ENCODE measurements at regions not wholly inside any gene's neighbourhood (a gene's known extent, or its start where the extent isn't known, plus 50 kb on each side); places are given as distances from the start of the nearest gene placed in this dataset.

GRCh38 chr9:1490341-1491232 is 440.4 kb downstream of the DMRT2 start:
- no peak for DNase-seq (ENCODE audit: low spot score)

- DNase-seq (ENCODE audit: low spot score), result no peak
These were observed 442.0 kb downstream of the DMRT2 start for GRCh38 chr9:1492156-1492555.

GRCh38 chr9:1495282-1496030 is 445.3 kb downstream of the DMRT2 start:
- no peak for DNase-seq (ENCODE audit: low spot score)

GRCh38 chr9:1505489-1505888 is 455.3 kb downstream of the DMRT2 start:
- no peak for DNase-seq (ENCODE audit: low spot score)

- DNase-seq (ENCODE audit: low spot score), result no peak
These were observed 460.6 kb downstream of the DMRT2 start for GRCh38 chr9:1510712-1511111.

- no peak for DNase-seq (ENCODE audit: low spot score)
These were observed 462.9 kb downstream of the DMRT2 start for GRCh38 chr9:1513105-1513504.

GRCh38 chr9:1514250-1514649 is 464.1 kb downstream of the DMRT2 start:
- no peak for DNase-seq (ENCODE audit: low spot score)

- no peak for DNase-seq (ENCODE audit: low spot score)
These were observed 464.7 kb downstream of the DMRT2 start for GRCh38 chr9:1514776-1515363.

GRCh38 chr9:1515557-1515956 is 465.4 kb downstream of the DMRT2 start:
- DNase-seq (ENCODE audit: low spot score), result no peak

- no peak for DNase-seq (ENCODE audit: low spot score)
These were observed 471.4 kb downstream of the DMRT2 start for GRCh38 chr9:1521547-1521946.

GRCh38 chr9:1522219-1522767 is 472.1 kb downstream of the DMRT2 start:
- DNase-seq (ENCODE audit: low spot score), result no peak

- DNase-seq (ENCODE audit: low spot score), result no peak
These were observed 478.3 kb downstream of the DMRT2 start for GRCh38 chr9:1528456-1528855.

- DNase-seq (ENCODE audit: low spot score), result no peak
These were observed 480.5 kb downstream of the DMRT2 start for GRCh38 chr9:1530696-1531095.

GRCh38 chr9:1531424-1531823 is 481.3 kb downstream of the DMRT2 start:
- no peak for DNase-seq (ENCODE audit: low spot score)

- DNase-seq (ENCODE audit: low spot score), result no peak
These were observed 482.0 kb downstream of the DMRT2 start for GRCh38 chr9:1532171-1532570.

- DNase-seq (ENCODE audit: low spot score), result no peak
These were observed 480.1 kb upstream of the SMARCA2 start for GRCh38 chr9:1535051-1535450.

- no peak for DNase-seq (ENCODE audit: low spot score)
These were observed 479.5 kb upstream of the SMARCA2 start for GRCh38 chr9:1535599-1535998.

GRCh38 chr9:1536522-1537170 is 478.5 kb upstream of the SMARCA2 start:
- DNase-seq (ENCODE audit: low spot score), result no peak

- DNase-seq (ENCODE audit: low spot score), result no peak
These were observed 476.8 kb upstream of the SMARCA2 start for GRCh38 chr9:1538301-1538700.

GRCh38 chr9:1539216-1539615 is 475.9 kb upstream of the SMARCA2 start:
- DNase-seq (ENCODE audit: low spot score), result no peak

GRCh38 chr9:1550636-1551035 is 464.5 kb upstream of the SMARCA2 start:
- no peak for DNase-seq (ENCODE audit: low spot score)

Data from SW480 (cell line).